ENCODE measurements at regions not wholly inside any gene's neighbourhood (a gene's known extent, or its start where the extent isn't known, plus 50 kb on each side); places are given as distances from the start of the nearest gene placed in this dataset.

DNA sequence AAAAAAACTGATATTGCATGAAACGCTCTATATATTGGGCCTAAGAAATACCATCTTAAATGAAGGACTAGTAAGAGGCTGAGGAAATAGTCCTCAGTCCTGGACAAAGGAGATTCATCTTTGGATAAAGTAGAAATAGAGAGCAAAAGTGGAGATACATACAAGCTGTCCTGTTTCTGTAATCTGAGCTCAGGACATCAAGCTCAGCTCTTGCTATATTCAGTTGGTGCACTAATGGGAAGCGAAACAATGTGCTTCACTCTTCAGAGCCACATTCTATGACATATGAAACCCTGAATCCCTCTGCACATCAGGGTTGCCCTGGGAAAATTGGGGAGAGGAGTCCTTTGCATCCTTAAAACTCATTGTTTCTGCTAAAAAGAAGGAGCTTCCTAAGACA, 290.7 kb downstream of the VPS13C start:
- no peak for DNase-seq (ENCODE audit: extremely low read depth, low read depth)
- no peak overlapping the region for H3K4me3 ChIP-seq (replicated peaks; ENCODE audit: low read depth, low read length)
- TF ChIP-seq, protein P1, sequence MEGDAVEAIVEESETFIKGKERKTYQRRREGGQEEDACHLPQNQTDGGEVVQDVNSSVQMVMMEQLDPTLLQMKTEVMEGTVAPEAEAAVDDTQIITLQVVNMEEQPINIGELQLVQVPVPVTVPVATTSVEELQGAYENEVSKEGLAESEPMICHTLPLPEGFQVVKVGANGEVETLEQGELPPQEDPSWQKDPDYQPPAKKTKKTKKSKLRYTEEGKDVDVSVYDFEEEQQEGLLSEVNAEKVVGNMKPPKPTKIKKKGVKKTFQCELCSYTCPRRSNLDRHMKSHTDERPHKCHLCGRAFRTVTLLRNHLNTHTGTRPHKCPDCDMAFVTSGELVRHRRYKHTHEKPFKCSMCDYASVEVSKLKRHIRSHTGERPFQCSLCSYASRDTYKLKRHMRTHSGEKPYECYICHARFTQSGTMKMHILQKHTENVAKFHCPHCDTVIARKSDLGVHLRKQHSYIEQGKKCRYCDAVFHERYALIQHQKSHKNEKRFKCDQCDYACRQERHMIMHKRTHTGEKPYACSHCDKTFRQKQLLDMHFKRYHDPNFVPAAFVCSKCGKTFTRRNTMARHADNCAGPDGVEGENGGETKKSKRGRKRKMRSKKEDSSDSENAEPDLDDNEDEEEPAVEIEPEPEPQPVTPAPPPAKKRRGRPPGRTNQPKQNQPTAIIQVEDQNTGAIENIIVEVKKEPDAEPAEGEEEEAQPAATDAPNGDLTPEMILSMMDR (IDR thresholded peaks at IDR 0.05; ENCODE audit: low read depth, low read length, missing control alignments), result no peak

DNA sequence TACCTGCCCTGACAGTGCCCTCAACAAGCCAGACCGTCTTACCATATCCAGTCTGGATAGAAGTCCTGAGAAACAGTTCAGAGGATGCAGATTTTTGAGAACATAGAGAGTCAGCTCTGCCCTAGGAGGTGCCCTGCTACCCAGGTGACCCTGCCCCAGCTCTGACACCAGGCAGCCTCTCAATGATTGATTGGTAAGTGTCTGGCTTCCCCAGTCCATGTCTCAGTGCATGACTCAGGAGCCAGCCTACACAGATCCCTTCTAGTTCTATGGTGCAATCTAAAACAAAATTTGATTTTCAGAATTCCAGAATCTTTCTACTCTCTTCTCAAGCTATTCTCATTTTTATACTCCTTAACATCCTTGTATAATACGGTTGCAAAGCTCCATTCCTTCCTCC, 292.1 kb downstream of the VPS13C start:
- no peak for DNase-seq (ENCODE audit: extremely low read depth, low read depth)
- TF ChIP-seq, protein P1 (IDR thresholded peaks at IDR 0.05; ENCODE audit: low read depth, low read length, missing control alignments), result no peak
- no peak overlapping the region for H3K4me3 ChIP-seq (replicated peaks; ENCODE audit: low read depth, low read length)

DNA sequence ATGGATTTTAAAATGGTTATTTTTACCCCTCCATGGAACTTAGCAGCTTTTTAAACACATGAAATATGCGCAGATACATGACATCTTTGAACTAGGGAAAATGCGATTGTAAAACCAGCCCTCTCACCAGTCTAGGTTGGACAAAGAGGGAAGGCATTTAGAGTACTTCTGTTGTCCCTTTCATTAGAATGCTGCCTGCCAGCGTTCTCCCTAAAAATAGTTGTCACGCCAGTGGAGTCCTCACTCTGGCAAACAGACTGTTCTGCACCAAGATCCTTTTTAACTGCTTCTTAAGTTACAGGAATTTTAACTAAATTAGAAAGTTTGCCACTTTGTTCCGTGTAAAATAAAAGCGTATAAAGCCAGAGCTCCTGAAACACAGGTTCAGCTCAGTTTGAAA, 295.3 kb downstream of the VPS13C start:
- DNase-seq (ENCODE audit: extremely low read depth, low read depth), result no peak
- TF ChIP-seq, protein P1 (IDR thresholded peaks at IDR 0.05; ENCODE audit: low read depth, low read length, missing control alignments), result no peak
- no peak overlapping the region for H3K4me3 ChIP-seq (replicated peaks; ENCODE audit: low read depth, low read length)

DNA sequence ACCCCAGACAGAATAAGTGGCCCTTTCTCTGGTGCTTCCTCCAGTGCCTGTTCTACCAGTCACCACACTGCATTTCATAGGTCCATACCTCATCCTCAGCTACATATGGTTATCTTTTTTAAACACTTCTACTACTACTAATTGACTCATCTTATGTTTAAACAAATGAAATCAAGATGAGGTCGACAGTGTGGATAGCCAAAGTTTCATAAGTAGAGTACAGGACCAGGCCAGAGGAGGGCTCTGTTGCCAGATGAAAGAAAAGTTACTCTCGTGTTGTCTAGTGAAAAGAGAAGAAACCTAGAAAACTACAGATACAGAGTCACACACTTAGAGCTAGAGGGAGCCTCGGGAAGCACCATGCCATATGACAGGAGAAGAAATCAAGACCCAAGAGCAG, 296.1 kb downstream of the VPS13C start:
- DNase-seq (ENCODE audit: extremely low read depth, low read depth), result no peak
- no peak overlapping the region for H3K4me3 ChIP-seq (replicated peaks; ENCODE audit: low read depth, low read length)
- TF ChIP-seq, protein P1 (IDR thresholded peaks at IDR 0.05; ENCODE audit: low read depth, low read length, missing control alignments), result no peak

DNA sequence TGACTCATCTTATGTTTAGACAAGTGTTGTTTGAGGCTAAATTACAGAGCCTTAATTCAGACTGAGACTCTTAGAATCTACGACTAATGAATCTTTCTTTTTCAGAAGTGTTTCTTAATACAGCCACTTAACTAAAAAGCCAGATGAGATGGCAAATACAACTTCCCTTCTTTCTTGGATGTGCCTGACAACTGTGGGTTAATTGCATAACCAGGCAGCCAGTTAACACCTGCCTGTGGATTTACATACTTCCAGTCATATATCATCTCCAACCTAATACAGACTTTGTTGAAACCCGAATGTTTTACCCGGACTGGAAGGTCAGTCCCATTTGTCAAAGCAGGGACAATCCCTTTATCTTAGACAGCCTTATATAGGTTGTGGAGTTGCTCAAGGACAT, 297.6 kb downstream of the VPS13C start:
- TF ChIP-seq, protein P1 (IDR thresholded peaks at IDR 0.05; ENCODE audit: low read depth, low read length, missing control alignments), result no peak
- no peak overlapping the region for H3K4me3 ChIP-seq (replicated peaks; ENCODE audit: low read depth, low read length)
- no peak for DNase-seq (ENCODE audit: extremely low read depth, low read depth)

DNA sequence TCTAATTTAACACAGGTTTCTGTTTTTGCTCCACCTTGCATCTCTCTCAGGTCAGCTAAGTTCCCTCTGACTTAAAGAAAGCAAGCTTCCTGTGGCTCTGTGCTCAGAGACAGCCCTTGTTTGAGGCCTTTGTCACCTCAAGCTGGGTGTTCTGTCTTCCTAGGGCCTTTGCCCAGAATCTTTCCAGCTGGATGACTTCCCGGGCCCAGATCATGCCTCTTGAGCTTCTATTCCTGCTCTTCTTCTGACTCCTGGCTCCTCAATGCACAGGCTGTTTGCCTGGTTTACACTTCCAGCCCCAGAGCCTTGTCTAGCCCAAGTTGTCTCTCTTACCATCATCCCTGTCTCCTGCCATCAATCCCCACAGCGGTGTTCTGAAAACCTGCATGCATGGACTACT, 300.6 kb downstream of the VPS13C start:
- TF ChIP-seq, protein P1 (IDR thresholded peaks at IDR 0.05; ENCODE audit: low read depth, low read length, missing control alignments), result no peak
- H3K4me3 ChIP-seq (replicated peaks; ENCODE audit: low read depth, low read length), result no peak overlapping the region
- no peak for DNase-seq (ENCODE audit: extremely low read depth, low read depth)

DNA sequence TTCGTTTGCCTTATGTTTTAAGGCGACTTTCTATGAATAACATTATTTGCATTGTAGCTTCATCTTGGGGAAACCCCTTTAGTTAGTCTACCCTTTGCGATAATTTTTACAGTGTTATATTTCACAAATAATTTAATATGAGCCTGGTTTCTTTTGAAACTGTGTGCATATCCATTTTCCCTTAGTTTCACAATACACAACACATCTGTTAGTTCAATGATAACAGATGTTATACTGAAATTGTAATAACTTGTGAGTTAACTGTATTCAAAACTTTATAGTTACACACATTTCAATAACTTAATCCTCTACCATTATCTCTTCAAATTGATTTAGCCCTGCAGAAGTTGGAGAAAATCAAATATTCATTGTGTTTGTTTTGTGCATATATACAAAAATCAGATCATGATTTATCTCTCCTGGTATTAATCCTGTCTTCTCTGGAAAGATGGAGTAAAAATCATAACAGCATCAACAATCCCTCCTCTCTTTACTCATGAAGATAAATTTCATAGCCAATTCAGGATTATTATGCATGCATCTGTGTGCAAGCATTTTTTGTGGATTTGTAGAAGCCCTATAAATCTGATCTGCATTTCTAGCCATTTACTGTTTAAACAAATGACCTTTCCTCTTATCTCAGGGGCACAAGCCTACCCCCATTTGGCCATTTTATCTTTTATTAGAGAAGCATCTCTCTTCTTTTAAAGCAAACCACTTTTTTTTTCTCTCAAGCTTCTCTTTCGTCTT, 304.0 kb downstream of the VPS13C start:
- H3K4me3 ChIP-seq (replicated peaks; ENCODE audit: low read depth, low read length), result no peak overlapping the region
- no peak for DNase-seq (ENCODE audit: extremely low read depth, low read depth)
- TF ChIP-seq, protein P1 (IDR thresholded peaks at IDR 0.05; ENCODE audit: low read depth, low read length, missing control alignments), result no peak

Measured in HFF-Myc (cell line).